ENCODE measurements at regions not wholly inside any gene's neighbourhood (a gene's known extent, or its start where the extent isn't known, plus 50 kb on each side); places are given as distances from the start of the nearest gene placed in this dataset.

- TF ChIP-seq CTCF (IDR thresholded peaks at IDR 0.05) = no peak
- TF ChIP-seq SIN3A (IDR thresholded peaks at IDR 0.05; ENCODE audit: borderline replicate concordance, insufficient read depth, low read depth, low read length) = no peak
- Histone ChIP-seq H3K4me1 (ENCODE audit: control insufficient read depth, insufficient read depth, low read length) (no peaks in the 10 kb centered on the region), H3K9me3 (ENCODE audit: control insufficient read depth, insufficient read depth, low read depth, low read length) (peaks cover 3% of the 10 kb centered on the region; the same call in 1 of the 2 replicates), H3K36me3 (ENCODE audit: control insufficient read depth, insufficient read depth, low read length) (no peaks in the 10 kb centered on the region), H3K27ac (ENCODE audit: low read length) (no peak overlapping the region), H3K27me3 (ENCODE audit: control insufficient read depth, insufficient read depth, low read length) (no peaks in the 10 kb centered on the region), H3K4me3 (ENCODE audit: low read depth in 2 of 2, low read length in 2 of 2) (no peak overlapping the region)
- POLR2A ChIA-PET = no interaction called here
- BruUV-seq (replicated peaks) = no TSS peak
- no peak for DNase-seq (ENCODE audit: low read depth, low spot score)
- no peak for ATAC-seq
- CTCF ChIA-PET = no interaction called here
- in situ Hi-C loops (cut with HindIII; ENCODE audit: low pct_unique_long_range_greater_than_20kb, low sequenced_read_pairs) (no loop called here), intact Hi-C loops (cut with micrococcal nuclease; ENCODE audit: unreplicated experiment) (no loop called here)
These were observed 1043.5 kb upstream of the SORCS1 start for GRCh38 chr10:108208038-108208437.

- BruUV-seq (replicated peaks) = no TSS peak
- peak; percentile 8 for DNase-seq (ENCODE audit: low read depth, low spot score)
- no peaks in the 10 kb centered on the region for H3K4me1 ChIP-seq (ENCODE audit: control insufficient read depth, insufficient read depth, low read length)
- intact Hi-C loops (cut with micrococcal nuclease; ENCODE audit: unreplicated experiment) (no loop called here), in situ Hi-C loops (cut with HindIII; ENCODE audit: low pct_unique_long_range_greater_than_20kb, low sequenced_read_pairs) (no loop called here)
- ChIA-PET CTCF (interaction anchor here (0.7 kb wide), 1 partner anchor 42 kb away, joined by 3 read pairs; no protein-coding TSS in a partner anchor), POLR2A (interaction anchor here (0.6 kb wide), 1 partner anchor 1832 kb away, joined by 7 read pairs; no protein-coding TSS in a partner anchor)
- no peaks in the 10 kb centered on the region for H3K9me3 ChIP-seq (ENCODE audit: control insufficient read depth, insufficient read depth, low read depth, low read length)
- no peak overlapping the region for H3K27ac ChIP-seq (ENCODE audit: low read length)
- ATAC-seq = no peak
- no peak for TF ChIP-seq POLR2AphosphoS5 (IDR thresholded peaks at IDR 0.05; ENCODE audit: low read depth, low read length)
- peak; percentile 62; the same call in 1 of the 2 replicates for TF ChIP-seq CTCF (IDR thresholded peaks at IDR 0.05)
- H3K27me3 ChIP-seq (ENCODE audit: control insufficient read depth, insufficient read depth, low read length) = no peaks in the 10 kb centered on the region
- H3K4me3 ChIP-seq (ENCODE audit: low read depth in 2 of 2, low read length in 2 of 2) = no peak overlapping the region
- H3K36me3 ChIP-seq (ENCODE audit: control insufficient read depth, insufficient read depth, low read length) = no peaks in the 10 kb centered on the region
These were observed 1040.2 kb upstream of the SORCS1 start for GRCh38 chr10:108204528-108205305.

- Histone ChIP-seq H3K27me3 (ENCODE audit: control insufficient read depth, insufficient read depth, low read length) (no peaks in the 10 kb centered on the region), H3K4me1 (ENCODE audit: control insufficient read depth, insufficient read depth, low read length) (no peaks in the 10 kb centered on the region), H3K4me3 (ENCODE audit: low read depth in 2 of 2, low read length in 2 of 2) (no peak overlapping the region), H3K9me3 (ENCODE audit: control insufficient read depth, insufficient read depth, low read depth, low read length) (no peaks in the 10 kb centered on the region), H3K36me3 (ENCODE audit: control insufficient read depth, insufficient read depth, low read length) (no peaks in the 10 kb centered on the region), H3K27ac (ENCODE audit: low read length) (no peak overlapping the region)
- ChIA-PET POLR2A (no interaction called here), CTCF (interaction anchor here (0.7 kb wide), 1 partner anchor 42 kb away, joined by 3 read pairs; no protein-coding TSS in a partner anchor)
- BruUV-seq (replicated peaks) = no TSS peak
- ATAC-seq = no peak
- intact Hi-C loops (cut with micrococcal nuclease; ENCODE audit: unreplicated experiment) = no loop called here
- TF ChIP-seq CTCF (IDR thresholded peaks at IDR 0.05) (no peak), REST (IDR thresholded peaks at IDR 0.05; ENCODE audit: insufficient read depth in 1 of 2, low read depth in 2 of 2, low read length in 1 of 2) (no peak), POLR2AphosphoS5 (IDR thresholded peaks at IDR 0.05; ENCODE audit: low read depth, low read length) (no peak), SIN3A (IDR thresholded peaks at IDR 0.05; ENCODE audit: borderline replicate concordance, insufficient read depth, low read depth, low read length) (no peak), TCF7L2 (IDR thresholded peaks at IDR 0.05; ENCODE audit: low read depth, low read length) (no peak)
- in situ Hi-C loops (cut with HindIII; ENCODE audit: low pct_unique_long_range_greater_than_20kb, low sequenced_read_pairs) = no loop called here
- no peak for DNase-seq (ENCODE audit: low read depth, low spot score)
These were observed 1039.5 kb upstream of the SORCS1 start for GRCh38 chr10:108203905-108204527.

Measured in Panc1 (cell line).